HUDEP-2 (cell line): ENCODE measurements at regions not wholly inside any gene's neighbourhood (a gene's known extent, or its start where the extent isn't known, plus 50 kb on each side); places are given as distances from the start of the nearest gene placed in this dataset.
"Not testable (repeated sequence)": the region's sequence is repeated elsewhere in the genome, so short reads cannot be mapped to it uniquely, and the experiment has no call there.

Source experiments
- DNase-seq, 76 experiments: peaks; one replicate each; lab custom pipeline; 2025; ENCODE audit not compliant: unreplicated experiment in 76 of 76; lab: John Stamatoyannopoulos, UW

GRCh38 chr2:160721089-160722040 is 227.8 kb upstream of the RBMS1 start:
- DNase-seq: no peak

GRCh38 chr2:160726046-160726445 is 232.4 kb upstream of the RBMS1 start:
- no peak for DNase-seq

- DNase-seq: no peak
Measured at GRCh38 chr2:160730296-160730995, 236.8 kb upstream of the RBMS1 start.

- no peak for DNase-seq
Measured at GRCh38 chr2:160731415-160731814, 237.8 kb upstream of the RBMS1 start.

GRCh38 chr2:160731856-160732255 is 238.2 kb upstream of the RBMS1 start:
- no peak for DNase-seq

GRCh38 chr2:160735696-160736095 is 242.1 kb upstream of the RBMS1 start:
- no peak for DNase-seq

- no peak for DNase-seq
Measured at GRCh38 chr2:160736148-160737028, 242.8 kb upstream of the RBMS1 start.

- DNase-seq: no peak
Measured at GRCh38 chr2:160737247-160737646, 243.6 kb upstream of the RBMS1 start.

- no peak for DNase-seq
Measured at GRCh38 chr2:160741271-160741670, 247.7 kb upstream of the RBMS1 start.

GRCh38 chr2:160741815-160742214 is 248.2 kb upstream of the RBMS1 start:
- no peak for DNase-seq

- DNase-seq: no peak
Measured at GRCh38 chr2:160742667-160743066, 249.1 kb upstream of the RBMS1 start.

GRCh38 chr2:160747501-160748170 is 254.0 kb upstream of the RBMS1 start:
- DNase-seq: no peak

GRCh38 chr2:160751021-160751420 is 257.4 kb upstream of the RBMS1 start:
- no peak for DNase-seq

- DNase-seq: no peak
Measured at GRCh38 chr2:160752475-160753330, 259.1 kb upstream of the RBMS1 start.

GRCh38 chr2:160753331-160753654 is 259.7 kb upstream of the RBMS1 start:
- no peak for DNase-seq

- DNase-seq: no peak
Measured at GRCh38 chr2:160753960-160754359, 260.4 kb upstream of the RBMS1 start.

- no peak for DNase-seq
Measured at GRCh38 chr2:160756481-160756880, 262.9 kb upstream of the RBMS1 start.

GRCh38 chr2:160762493-160763128 is 269.0 kb upstream of the RBMS1 start:
- not testable (repeated sequence) for DNase-seq

GRCh38 chr2:160783474-160783873 is 289.9 kb upstream of the RBMS1 start:
- DNase-seq: no peak
